OCI-LY7 (cell line): ENCODE measurements at regions not wholly inside any gene's neighbourhood (a gene's known extent, or its start where the extent isn't known, plus 50 kb on each side); places are given as distances from the start of the nearest gene placed in this dataset.

ENCODE experiments used
- BruUV-seq: library from RNA; stranded (reverse); fragments of 400-500 nt; replicated peaks from 2 replicates; lab custom pipeline; 2021; lab: Mats Ljungman, UMichigan
- CTCF ChIA-PET: fragments of 300-600 bp; sonication (Branson Sonifier 250); formaldehyde crosslinking; loops from one replicate; lab custom pipeline; 2022; ENCODE audit warnings: antibody characterized with exemption; ENCODE audit not compliant: unreplicated experiment; lab: Charles Lee
- POLR2A ChIA-PET: fragments of 300-600 bp; sonication (Branson Sonifier 250); formaldehyde crosslinking; loops from one replicate; lab custom pipeline; 2022; ENCODE audit warnings: antibody characterized with exemption; lab: Charles Lee
- DNase-seq: peaks from one replicate; pipeline ENCODE4 v3.0.0-alpha.2; 2015; ENCODE audit warnings: low spot score
- H2AFZ ChIP-seq: fragments of 200-600 bp; sonication (generic), shearing (Covaris generic); 2 replicates; pipeline ENCODE4 v1.6.1; 2014; ENCODE audit warnings: mild to moderate bottlenecking, antibody characterized with exemption, low read length, moderate library complexity
- H3K27ac ChIP-seq: fragments of 200-600 bp; sonication (generic); 2 replicates; pipeline ENCODE4 v1.5.1; 2014; ENCODE audit warnings: mixed run types, low read depth, mild to moderate bottlenecking, moderate library complexity, low read length, inconsistent platforms; ENCODE audit not compliant: poor library complexity, severe bottlenecking
- H3K36me3 ChIP-seq: fragments of 200-600 bp; sonication (generic); 2 replicates; pipeline ENCODE4 v1.6.1; 2014; ENCODE audit warnings: mild to moderate bottlenecking, antibody characterized with exemption, low read length, moderate library complexity, mixed read lengths; ENCODE audit not compliant: insufficient read depth
- H3K4me1 ChIP-seq: fragments of 200-600 bp; sonication (generic); 2 replicates; pipeline ENCODE4 v1.5.1; 2014; ENCODE audit warnings: mild to moderate bottlenecking, low read length; ENCODE audit not compliant: insufficient read depth, poor library complexity, severe bottlenecking
- H3K4me2 ChIP-seq: fragments of 200-600 bp; sonication (generic); 2 replicates; pipeline ENCODE4 v1.6.1; 2014; ENCODE audit warnings: mild to moderate bottlenecking, low read length
- H3K4me3 ChIP-seq: fragments of 200-600 bp; sonication (generic); 2 replicates; pipeline ENCODE4 v1.5.1; 2014; ENCODE audit warnings: mild to moderate bottlenecking, low read depth, low read length; ENCODE audit not compliant: poor library complexity, severe bottlenecking
- H3K79me2 ChIP-seq: fragments of 200-600 bp; sonication (generic); 2 replicates; pipeline ENCODE4 v1.6.1; 2016; ENCODE audit warnings: low read depth, mild to moderate bottlenecking, low read length, moderate library complexity, mixed read lengths; ENCODE audit not compliant: insufficient read depth
- H3K9me2 ChIP-seq: fragments of 200-600 bp; sonication (generic); 2 replicates; pipeline ENCODE4 v1.6.1; 2016; ENCODE audit warnings: mild to moderate bottlenecking, low read length, mixed read lengths; ENCODE audit not compliant: insufficient read depth
- H3K9me3 ChIP-seq: fragments of 200-600 bp; sonication (generic); 2 replicates; pipeline ENCODE4 v1.6.1; 2014; ENCODE audit warnings: mild to moderate bottlenecking, mixed run types, low read length, mixed read lengths
- H4K20me1 ChIP-seq: fragments of 200-600 bp; sonication (generic); 2 replicates; pipeline ENCODE4 v1.6.1; 2014; ENCODE audit warnings: mild to moderate bottlenecking, antibody characterized with exemption, low read length, moderate library complexity, mixed read lengths; ENCODE audit not compliant: insufficient read depth
- CTCF ChIP-seq: fragments of 200-600 bp; sonication (generic); conservative IDR thresholded peaks from 2 replicates; pipeline ENCODE4 v1.5.1; 2014; ENCODE audit warnings: mild to moderate bottlenecking, antibody characterized with exemption, low read length, moderate library complexity, mixed read lengths
- EZH2phosphoT487 ChIP-seq: fragments of 200-600 bp; sonication (generic); IDR thresholded peaks from 2 replicates; pipeline ENCODE4 v1.6.1; 2018; ENCODE audit warnings: low read depth, borderline replicate concordance, mild to moderate bottlenecking, mixed run types, antibody characterized with exemption, low read length, moderate library complexity, mixed read lengths
- intact Hi-C: fragments of 100-400 bp; cut with micrococcal nuclease; formaldehyde crosslinking; loops from one replicate; pipeline ENCODE4 v1.10.0; 2022; ENCODE audit not compliant: unreplicated experiment

- no peaks in the 10 kb centered on the region for H3K4me1 ChIP-seq
- no peak for DNase-seq
- H3K79me2 ChIP-seq = no peaks in the 10 kb centered on the region
- H3K4me3 ChIP-seq = no peak overlapping the region
- POLR2A ChIA-PET = no interaction called here
- no peak overlapping the region for H3K4me2 ChIP-seq
- H3K36me3 ChIP-seq = no peaks in the 10 kb centered on the region
- CTCF ChIA-PET = no interaction called here
- TF ChIP-seq EZH2phosphoT487 (no peak), CTCF (no peak)
- H3K9me3 ChIP-seq = no peaks in the 10 kb centered on the region
- H2AFZ ChIP-seq = no peak overlapping the region
- H3K27ac ChIP-seq = no peak overlapping the region
- no TSS peak for BruUV-seq
- intact Hi-C loops = no loop called here
- H3K9me2 ChIP-seq = no peaks in the 10 kb centered on the region
- H4K20me1 ChIP-seq = no peaks in the 10 kb centered on the region
Measured at GRCh38 chr15:35286721-35287120, 201.6 kb upstream of the NANOGP8 start.

- H3K9me3 ChIP-seq = no peaks in the 10 kb centered on the region
- no peak overlapping the region for H3K4me2 ChIP-seq
- H2AFZ ChIP-seq = no peak overlapping the region
- no TSS peak for BruUV-seq
- H4K20me1 ChIP-seq = no peaks in the 10 kb centered on the region
- no peak for DNase-seq
- intact Hi-C loops = no loop called here
- CTCF ChIA-PET = no interaction called here
- no peaks in the 10 kb centered on the region for H3K36me3 ChIP-seq
- TF ChIP-seq EZH2phosphoT487 = no peak
- TF ChIP-seq CTCF = no peak
- H3K4me3 ChIP-seq = no peak overlapping the region
- POLR2A ChIA-PET = no interaction called here
- no peaks in the 10 kb centered on the region for H3K4me1 ChIP-seq
- H3K9me2 ChIP-seq = no peaks in the 10 kb centered on the region
- H3K27ac ChIP-seq = no peak overlapping the region
- no peaks in the 10 kb centered on the region for H3K79me2 ChIP-seq
Measured at GRCh38 chr15:35282965-35283496, 197.9 kb upstream of the NANOGP8 start.

- no peak for DNase-seq
- ChIA-PET CTCF (no interaction called here), POLR2A (interaction anchor here (0.7 kb wide), 1 partner anchor 48 kb away, joined by 3 read pairs; no protein-coding TSS in a partner anchor)
- Histone ChIP-seq H3K4me3 (no peak overlapping the region), H3K9me3 (no peaks in the 10 kb centered on the region), H3K4me1 (no peaks in the 10 kb centered on the region), H3K9me2 (no peaks in the 10 kb centered on the region), H4K20me1 (no peaks in the 10 kb centered on the region), H3K79me2 (no peaks in the 10 kb centered on the region), H3K4me2 (no peak overlapping the region), H3K27ac (no peak overlapping the region), H2AFZ (no peak overlapping the region), H3K36me3 (no peaks in the 10 kb centered on the region)
- no TSS peak for BruUV-seq
- intact Hi-C loops = no loop called here
- TF ChIP-seq EZH2phosphoT487 (no peak), CTCF (no peak)
Measured at GRCh38 chr15:35281515-35281914, 196.4 kb upstream of the NANOGP8 start.
